Hepatocyte (in vitro differentiated cells): ENCODE measurements at regions not wholly inside any gene's neighbourhood (a gene's known extent, or its start where the extent isn't known, plus 50 kb on each side); places are given as distances from the start of the nearest gene placed in this dataset.

ENCODE experiments used
- EZH2 ChIP-seq: fragments of 200-600 bp; sonication (generic); IDR thresholded peaks from 2 replicates; pipeline ENCODE4 v1.6.1; 2016; ENCODE audit warnings: antibody characterized with exemption, mild to moderate bottlenecking, borderline replicate concordance
- EZH2phosphoT487 ChIP-seq: fragments of 200-600 bp; sonication (generic); IDR thresholded peaks from one replicate; pipeline ENCODE4 v1.6.1; 2018; ENCODE audit warnings: antibody characterized with exemption, mild to moderate bottlenecking, low read depth, moderate library complexity; ENCODE audit not compliant: unreplicated experiment, severe bottlenecking
- TF ChIP-seq, protein P1 (sequence below): fragments of 200-600 bp; sonication (generic); IDR thresholded peaks from 2 replicates; pipeline ENCODE4 v1.5.1; 2016; ENCODE audit warnings: antibody characterized with exemption, mild to moderate bottlenecking; ENCODE audit not compliant: poor library complexity

DNA sequence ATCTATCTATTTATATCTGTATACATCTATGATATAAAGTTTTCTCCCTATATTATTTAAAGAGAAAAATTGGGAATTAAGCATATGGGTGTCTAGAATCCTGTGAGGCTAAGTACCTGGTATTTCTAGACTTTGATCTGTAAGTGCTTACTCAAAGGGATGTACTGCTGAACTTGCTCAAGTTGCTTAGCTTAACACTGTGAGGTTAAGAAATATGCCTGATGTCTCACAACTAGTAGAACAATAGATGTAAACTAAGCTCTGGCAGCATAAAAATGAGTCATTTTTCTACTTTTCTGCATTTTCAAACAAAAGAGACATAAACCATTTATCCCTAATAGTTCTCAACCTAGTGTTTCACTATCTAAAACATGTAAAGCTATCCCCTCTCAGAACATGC, 744.4 kb upstream of the ANO3 start:
- no peak for TF ChIP-seq EZH2
- TF ChIP-seq, protein P1, sequence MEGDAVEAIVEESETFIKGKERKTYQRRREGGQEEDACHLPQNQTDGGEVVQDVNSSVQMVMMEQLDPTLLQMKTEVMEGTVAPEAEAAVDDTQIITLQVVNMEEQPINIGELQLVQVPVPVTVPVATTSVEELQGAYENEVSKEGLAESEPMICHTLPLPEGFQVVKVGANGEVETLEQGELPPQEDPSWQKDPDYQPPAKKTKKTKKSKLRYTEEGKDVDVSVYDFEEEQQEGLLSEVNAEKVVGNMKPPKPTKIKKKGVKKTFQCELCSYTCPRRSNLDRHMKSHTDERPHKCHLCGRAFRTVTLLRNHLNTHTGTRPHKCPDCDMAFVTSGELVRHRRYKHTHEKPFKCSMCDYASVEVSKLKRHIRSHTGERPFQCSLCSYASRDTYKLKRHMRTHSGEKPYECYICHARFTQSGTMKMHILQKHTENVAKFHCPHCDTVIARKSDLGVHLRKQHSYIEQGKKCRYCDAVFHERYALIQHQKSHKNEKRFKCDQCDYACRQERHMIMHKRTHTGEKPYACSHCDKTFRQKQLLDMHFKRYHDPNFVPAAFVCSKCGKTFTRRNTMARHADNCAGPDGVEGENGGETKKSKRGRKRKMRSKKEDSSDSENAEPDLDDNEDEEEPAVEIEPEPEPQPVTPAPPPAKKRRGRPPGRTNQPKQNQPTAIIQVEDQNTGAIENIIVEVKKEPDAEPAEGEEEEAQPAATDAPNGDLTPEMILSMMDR: no peak
- no peak for TF ChIP-seq EZH2phosphoT487
